GM23338 (cell line): ENCODE measurements at regions not wholly inside any gene's neighbourhood (a gene's known extent, or its start where the extent isn't known, plus 50 kb on each side); places are given as distances from the start of the nearest gene placed in this dataset.

ENCODE experiments used
- ATAC-seq: fragments of 200-7000 bp; cut with Tn5 transposase; 3 replicates; pipeline ENCODE4 v1.9.1; 2020
- DNase-seq: peaks from one replicate; pipeline ENCODE4 v3.0.0-alpha.2; 2015; ENCODE audit warnings: low spot score
- H2AFZ ChIP-seq: fragments of 200-600 bp; sonication (generic); 2 replicates; pipeline ENCODE4 v1.8.0; 2016; ENCODE audit warnings: antibody characterized with exemption, mild to moderate bottlenecking, moderate library complexity
- H3F3A ChIP-seq: fragments of 200-600 bp; sonication (generic); replicated peaks from 2 replicates; pipeline ENCODE4 v1.8.0; 2017; ENCODE audit warnings: antibody characterized with exemption, mixed run types, low read depth
- H3K27ac ChIP-seq: fragments of 200-600 bp; sonication (generic); 2 replicates; pipeline ENCODE4 v1.6.1; 2016; ENCODE audit warnings: low read depth
- H3K27me3 ChIP-seq: fragments of 200-600 bp; sonication (generic); 2 replicates; pipeline ENCODE4 v1.8.0; 2016; ENCODE audit warnings: mild to moderate bottlenecking, mixed run types, moderate library complexity; ENCODE audit not compliant: insufficient read depth
- H3K36me3 ChIP-seq: fragments of 200-600 bp; sonication (generic); 2 replicates; pipeline ENCODE4 v1.8.0; 2016; ENCODE audit warnings: mild to moderate bottlenecking; ENCODE audit not compliant: insufficient read depth
- H3K4me1 ChIP-seq: fragments of 200-600 bp; sonication (generic); 2 replicates; pipeline ENCODE4 v1.8.0; 2016; ENCODE audit warnings: mild to moderate bottlenecking, moderate library complexity; ENCODE audit not compliant: insufficient read depth
- H3K4me2 ChIP-seq: fragments of 200-600 bp; sonication (generic); 2 replicates; pipeline ENCODE4 v1.7.1; 2017; ENCODE audit warnings: mixed run types
- H3K4me3 ChIP-seq: fragments of 200-600 bp; sonication (generic); 2 replicates; pipeline ENCODE4 v1.6.1; 2016; ENCODE audit warnings: mixed run types
- H3K79me2 ChIP-seq: fragments of 200-600 bp; sonication (generic); replicated peaks from 2 replicates; pipeline ENCODE4 v1.8.0; 2017; ENCODE audit warnings: mild to moderate bottlenecking; ENCODE audit not compliant: insufficient read depth
- H3K9me2 ChIP-seq: fragments of 200-600 bp; sonication (generic); 2 replicates; pipeline ENCODE4 v1.8.0; 2017; ENCODE audit not compliant: insufficient read depth
- H4K20me1 ChIP-seq: fragments of 200-600 bp; sonication (generic); replicated peaks from 2 replicates; pipeline ENCODE4 v1.8.0; 2017; ENCODE audit warnings: mild to moderate bottlenecking; ENCODE audit not compliant: insufficient read depth
- H3K27ac Mint-ChIP-seq: 2 replicates; pipeline ENCODE4 v1.8.0; 2020; ENCODE audit warnings: inconsistent platforms, mild to moderate bottlenecking, moderate library complexity, mixed read lengths
- H3K27me3 Mint-ChIP-seq: 3 replicates; pipeline ENCODE4 v1.8.0; 2022; ENCODE audit warnings: low read depth, mild to moderate bottlenecking, moderate library complexity, mixed read lengths, inconsistent platforms; ENCODE audit not compliant: insufficient read depth, poor library complexity
- H3K36me3 Mint-ChIP-seq: 3 replicates; pipeline ENCODE4 v1.8.0; 2021; ENCODE audit warnings: low read depth, mild to moderate bottlenecking, inconsistent platforms, moderate library complexity, mixed read lengths
- H3K4me1 Mint-ChIP-seq: 3 replicates; pipeline ENCODE4 v1.8.0; 2020; ENCODE audit warnings: mild to moderate bottlenecking, inconsistent platforms, mixed read lengths
- H3K4me3 Mint-ChIP-seq: 3 replicates; pipeline ENCODE4 v1.8.0; 2021; ENCODE audit warnings: moderate library complexity, mild to moderate bottlenecking, inconsistent platforms, mixed read lengths
- H3K9me3 Mint-ChIP-seq: 3 replicates; pipeline ENCODE4 v1.8.0; 2020; ENCODE audit warnings: moderate library complexity, mild to moderate bottlenecking, inconsistent platforms, mixed read lengths
- CREB1 ChIP-seq: fragments of 250-450 bp; sonication (Bioruptor Pico); IDR thresholded peaks from 2 replicates; pipeline ENCODE4 v1.5.0; 2020; ENCODE audit warnings: low read depth, mild to moderate bottlenecking, moderate library complexity
- CTCF ChIP-seq, 2 experiments: fragments of 200-600 bp in 1 of 2; sonication (generic) in 1 of 2; conservative IDR thresholded peaks; 2 replicates each; pipeline versions ENCODE4 v1.5.1 to v1.6.1; 2016 to 2017; ENCODE audit warnings: antibody characterized with exemption in 2 of 2, low read depth in 2 of 2, mild to moderate bottlenecking in 2 of 2, moderate library complexity in 1 of 2
- ETS1 ChIP-seq: IDR thresholded peaks from 2 replicates; pipeline ENCODE4 v1.6.1; 2016; ENCODE audit warnings: antibody characterized with exemption
- EZH2phosphoT487 ChIP-seq: fragments of 200-600 bp; sonication (generic); IDR thresholded peaks from one replicate; pipeline ENCODE4 v1.8.1; 2018; ENCODE audit warnings: antibody characterized with exemption; ENCODE audit not compliant: unreplicated experiment
- POLR2AphosphoS5 ChIP-seq: IDR thresholded peaks from 2 replicates; pipeline ENCODE4 v1.6.1; 2016; ENCODE audit warnings: antibody characterized with exemption, low read depth
- REST ChIP-seq: IDR thresholded peaks from one replicate; pipeline ENCODE4 v1.6.1; 2018; ENCODE audit warnings: antibody characterized with exemption; ENCODE audit not compliant: unreplicated experiment
- ZNF331 ChIP-seq: fragments of 250-450 bp; sonication (Bioruptor Pico); IDR thresholded peaks from 2 replicates; pipeline ENCODE4 v1.5.0; 2020; ENCODE audit warnings: low read depth, mild to moderate bottlenecking, moderate library complexity

- Mint-ChIP-seq H3K4me3 (no peak overlapping the region), H3K4me1 (peaks cover 31% of the 10 kb centered on the region), H3K27ac (no peak overlapping the region), H3K9me3 (no peaks in the 10 kb centered on the region), H3K27me3 (peaks cover 4% of the 10 kb centered on the region), H3K36me3 (no peaks in the 10 kb centered on the region)
- H3K4me2 ChIP-seq, result no peak overlapping the region
- no peak overlapping the region for H2AFZ ChIP-seq
- no peak overlapping the region for H3K4me3 ChIP-seq
- no peak for TF ChIP-seq EZH2phosphoT487
- no peak for TF ChIP-seq POLR2AphosphoS5
- TF ChIP-seq ETS1, result no peak
- no peak for TF ChIP-seq CREB1 (CRISPR knock-in tag)
- TF ChIP-seq CTCF (conservative IDR thresholded peaks at IDR 0.05; ENCODE audit: low read depth in 2 of 2), result no peak
- no peak for TF ChIP-seq REST
- no peak for TF ChIP-seq ZNF331 (CRISPR knock-in tag)
- no peaks in the 10 kb centered on the region for H3K27me3 ChIP-seq
- H3F3A ChIP-seq, result no peaks in the 10 kb centered on the region
- H3K36me3 ChIP-seq, result no peaks in the 10 kb centered on the region
- DNase-seq, result no peak
- H3K79me2 ChIP-seq, result no peaks in the 10 kb centered on the region
- no peak for ATAC-seq
- peaks cover 38% of the 10 kb centered on the region for H3K4me1 ChIP-seq
- H4K20me1 ChIP-seq, result no peaks in the 10 kb centered on the region
- H3K27ac ChIP-seq, result no peak overlapping the region
- H3K9me2 ChIP-seq, result peaks cover 8% of the 10 kb centered on the region; the same call in 1 of the 2 replicates
Measured at GRCh38 chr20:53831812-53832211, 238.2 kb upstream of the ZNF217 start.

- H3K9me2 ChIP-seq, result peaks cover 8% of the 10 kb centered on the region; the same call in 1 of the 2 replicates
- H3K36me3 Mint-ChIP-seq, result no peaks in the 10 kb centered on the region
- ATAC-seq (no peak), DNase-seq (no peak)
- H3K4me3 Mint-ChIP-seq, result no peak overlapping the region
- no peak overlapping the region for H2AFZ ChIP-seq
- no peaks in the 10 kb centered on the region for H3K79me2 ChIP-seq
- H3K9me3 Mint-ChIP-seq, result no peaks in the 10 kb centered on the region
- no peak overlapping the region for H3K4me2 ChIP-seq
- H3K36me3 ChIP-seq, result no peaks in the 10 kb centered on the region
- peaks cover 31% of the 10 kb centered on the region for H3K4me1 Mint-ChIP-seq
- TF ChIP-seq ETS1, result no peak
- TF ChIP-seq CREB1 (CRISPR knock-in tag), result no peak
- H3K27ac Mint-ChIP-seq, result no peak overlapping the region
- no peaks in the 10 kb centered on the region for H3K27me3 ChIP-seq
- no peak overlapping the region for H3K27ac ChIP-seq
- H4K20me1 ChIP-seq, result no peaks in the 10 kb centered on the region
- H3F3A ChIP-seq, result no peaks in the 10 kb centered on the region
- peaks cover 39% of the 10 kb centered on the region for H3K4me1 ChIP-seq
- H3K4me3 ChIP-seq, result no peak overlapping the region
- H3K27me3 Mint-ChIP-seq, result peaks cover 4% of the 10 kb centered on the region
Measured at GRCh38 chr20:53831228-53831627, 237.6 kb upstream of the ZNF217 start.
